ENCODE measurements at regions not wholly inside any gene's neighbourhood (a gene's known extent, or its start where the extent isn't known, plus 50 kb on each side); places are given as distances from the start of the nearest gene placed in this dataset.

GRCh38 chr14:87667659-87668058, 325.3 kb downstream of the GALC start:
- Mint-ChIP-seq H3K27me3 (ENCODE audit: insufficient read depth, low read depth, poor library complexity) (peaks cover 3% of the 10 kb centered on the region), H3K4me1 (no peaks in the 10 kb centered on the region), H3K36me3 (ENCODE audit: low read depth) (no peaks in the 10 kb centered on the region), H3K4me3 (no peak overlapping the region), H3K27ac (no peak overlapping the region), H3K9me3 (no peaks in the 10 kb centered on the region)
- H4K20me1 ChIP-seq (replicated peaks; ENCODE audit: insufficient read depth), result no peaks in the 10 kb centered on the region
- H3F3A ChIP-seq (replicated peaks; ENCODE audit: low read depth), result no peaks in the 10 kb centered on the region
- no peak for ATAC-seq
- no peak overlapping the region for H3K4me3 ChIP-seq
- H3K27ac ChIP-seq (ENCODE audit: low read depth), result no peak overlapping the region
- no peak for DNase-seq (ENCODE audit: low spot score)
- no peaks in the 10 kb centered on the region for H3K27me3 ChIP-seq (ENCODE audit: insufficient read depth)
- no peak overlapping the region for H2AFZ ChIP-seq
- no peaks in the 10 kb centered on the region for H3K36me3 ChIP-seq (ENCODE audit: insufficient read depth)
- H3K4me2 ChIP-seq, result no peak overlapping the region
- no peaks in the 10 kb centered on the region for H3K79me2 ChIP-seq (replicated peaks; ENCODE audit: insufficient read depth)
- no peaks in the 10 kb centered on the region for H3K9me2 ChIP-seq (ENCODE audit: insufficient read depth)
- no peaks in the 10 kb centered on the region for H3K4me1 ChIP-seq (ENCODE audit: insufficient read depth)
- TF ChIP-seq ZNF114 (CRISPR knock-in tag; IDR thresholded peaks at IDR 0.05), result no peak
- no peak for TF ChIP-seq ZNF462 (CRISPR knock-in tag; IDR thresholded peaks at IDR 0.05)
- TF ChIP-seq CTCF (conservative IDR thresholded peaks at IDR 0.05; ENCODE audit: low read depth in 2 of 2), result no peak
- TF ChIP-seq CREB1 (CRISPR knock-in tag; IDR thresholded peaks at IDR 0.05; ENCODE audit: low read depth), result no peak
- TF ChIP-seq ETS1 (IDR thresholded peaks at IDR 0.05), result no peak
- no peak for TF ChIP-seq NANOG (IDR thresholded peaks at IDR 0.05; ENCODE audit: borderline replicate concordance)
- TF ChIP-seq EZH2phosphoT487 (IDR thresholded peaks at IDR 0.05; ENCODE audit: unreplicated experiment), result no peak

Data from GM23338 (cell line).